ENCODE measurements at regions not wholly inside any gene's neighbourhood (a gene's known extent, or its start where the extent isn't known, plus 50 kb on each side); places are given as distances from the start of the nearest gene placed in this dataset.
A peak's percentile ranks its signal among the peaks of the same experiment; 100 is the strongest.

GRCh38 chr2:10191554-10191953, 69.0 kb downstream of the RRM2 start:
- Mint-ChIP-seq H3K27ac (peak overlapping the region in 2 of 7 donors; percentile 19 to 32), H3K9me3 (peaks cover 0 to 10% (median 1%) of the 10 kb centered on the region in 7 donors), H3K4me1 (no peaks in the 10 kb centered on the region), H3K4me3 (no peak overlapping the region), H3K27me3 (ENCODE audit: low read depth in 3 of 3) (peaks cover 0 to 4% (median 2%) of the 10 kb centered on the region in 3 donors), H3K36me3 (peaks cover 36 to 62% of the 10 kb centered on the region in 2 donors)
- intact Hi-C loops (cut with micrococcal nuclease) = no loop called here
- Histone ChIP-seq H3K9me3 (replicated peaks in 1 of 2; ENCODE audit: control insufficient read depth in 1 of 2, insufficient read depth in 1 of 2, low read length in 2 of 2) (peaks cover 0 to 1% of the 10 kb centered on the region in 2 donors), H3K27ac (ENCODE audit: low read depth in 1 of 2, low read length in 2 of 2) (no peak overlapping the region), H3K4me1 (ENCODE audit: control insufficient read depth in 1 of 2, insufficient read depth in 2 of 2, low read length in 2 of 2) (no peaks in the 10 kb centered on the region), H3K4me2 (replicated peaks; ENCODE audit: extremely low read depth, low read length, poor library complexity, severe bottlenecking) (no peak overlapping the region), H2AFZ (ENCODE audit: insufficient read depth, low read depth, low read length, poor library complexity, severe bottlenecking) (no peak overlapping the region), H4K20me1 (ENCODE audit: insufficient read depth, low read length) (no peaks in the 10 kb centered on the region), H3K4me3 (replicated peaks in 1 of 3; ENCODE audit: low read depth in 2 of 3, low read length in 3 of 3) (no peak overlapping the region), H3K9ac (ENCODE audit: insufficient read depth, low read length, poor library complexity, severe bottlenecking) (no peak overlapping the region), H3K79me2 (ENCODE audit: insufficient read depth, low read length) (no peaks in the 10 kb centered on the region), H3K36me3 (replicated peaks in 1 of 2; ENCODE audit: control insufficient read depth in 1 of 2, insufficient read depth in 2 of 2, low read length in 2 of 2) (peaks cover 8 to 47% of the 10 kb centered on the region in 2 donors), H3K27me3 (ENCODE audit: control insufficient read depth in 2 of 2, insufficient read depth in 2 of 2, low read length in 2 of 2) (no peaks in the 10 kb centered on the region)
- WGBS (ENCODE audit: insufficient coverage) = 98% methylated on average over 14 of the region's 14 CpGs
- no peak for TF ChIP-seq CTCF (IDR thresholded peaks at IDR 0.05)
- DNase-seq = no peak

DNA sequence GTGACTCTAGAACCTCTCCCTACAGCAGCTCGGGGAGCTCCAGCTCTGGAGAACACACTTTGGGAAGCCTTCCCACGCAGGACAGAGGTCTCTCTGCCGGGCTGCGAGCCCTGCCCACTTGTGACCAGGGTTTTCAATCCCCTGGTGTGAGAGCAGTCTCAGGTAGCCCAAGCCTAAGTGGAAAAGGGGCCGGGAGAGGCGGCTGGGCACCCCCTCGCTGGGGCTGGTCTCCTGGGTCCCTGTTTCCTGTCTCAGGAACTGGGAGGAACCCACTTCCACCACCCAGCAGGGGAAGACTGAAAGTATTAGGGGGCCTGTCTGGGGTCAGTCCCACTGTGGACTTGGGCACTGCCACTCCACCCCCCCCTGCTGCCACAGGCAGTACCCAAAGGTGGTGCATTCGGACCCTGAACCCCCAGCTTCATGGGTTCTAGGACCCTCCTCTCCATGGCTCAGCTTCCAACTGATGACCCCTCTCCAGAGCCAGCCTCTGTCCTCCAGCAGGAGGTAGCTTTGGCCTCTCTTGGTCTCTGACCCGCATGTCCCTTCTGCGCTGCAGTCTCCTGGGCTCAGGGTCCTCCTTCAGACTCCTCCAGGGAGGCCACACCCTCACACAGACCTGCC, 70.0 kb downstream of the RRM2 start:
- Mint-ChIP-seq H3K4me3 (no peak overlapping the region), H3K36me3 (peaks cover 36 to 69% of the 10 kb centered on the region in 2 donors), H3K27ac (no peak overlapping the region), H3K27me3 (ENCODE audit: low read depth in 3 of 3) (peaks cover 0 to 4% (median 2%) of the 10 kb centered on the region in 3 donors), H3K9me3 (peaks cover 0 to 10% (median 1%) of the 10 kb centered on the region in 7 donors), H3K4me1 (no peaks in the 10 kb centered on the region)
- TF ChIP-seq CTCF (IDR thresholded peaks at IDR 0.05) = no peak
- H3K4me3 ChIP-seq (replicated peaks in 1 of 3; ENCODE audit: low read depth in 2 of 3, low read length in 3 of 3) = no peak overlapping the region
- H3K9ac ChIP-seq (ENCODE audit: insufficient read depth, low read length, poor library complexity, severe bottlenecking) = no peak overlapping the region
- no peak overlapping the region for H3K4me2 ChIP-seq (replicated peaks; ENCODE audit: extremely low read depth, low read length, poor library complexity, severe bottlenecking)
- H3K9me3 ChIP-seq (replicated peaks in 1 of 2; ENCODE audit: control insufficient read depth in 1 of 2, insufficient read depth in 1 of 2, low read length in 2 of 2) = peaks cover 0 to 7% of the 10 kb centered on the region in 2 donors
- H3K27ac ChIP-seq (ENCODE audit: low read depth in 1 of 2, low read length in 2 of 2) = no peak overlapping the region
- peaks cover 3 to 38% of the 10 kb centered on the region in 2 donors for H3K36me3 ChIP-seq (replicated peaks in 1 of 2; ENCODE audit: control insufficient read depth in 1 of 2, insufficient read depth in 2 of 2, low read length in 2 of 2)
- intact Hi-C loops (cut with micrococcal nuclease) = no loop called here
- WGBS (ENCODE audit: insufficient coverage) = 95% methylated on average over 5 of the region's 10 CpGs
- H3K4me1 ChIP-seq (ENCODE audit: control insufficient read depth in 1 of 2, insufficient read depth in 2 of 2, low read length in 2 of 2) = no peaks in the 10 kb centered on the region
- no peaks in the 10 kb centered on the region for H3K79me2 ChIP-seq (ENCODE audit: insufficient read depth, low read length)
- H4K20me1 ChIP-seq (ENCODE audit: insufficient read depth, low read length) = no peaks in the 10 kb centered on the region
- no peaks in the 10 kb centered on the region for H3K27me3 ChIP-seq (ENCODE audit: control insufficient read depth in 2 of 2, insufficient read depth in 2 of 2, low read length in 2 of 2)
- no peak for DNase-seq
- H2AFZ ChIP-seq (ENCODE audit: insufficient read depth, low read depth, low read length, poor library complexity, severe bottlenecking) = no peak overlapping the region

Data from CD14-positive monocyte (primary cell).